T-helper 2 cell treated with Interferon-gamma antibody and Interleukin-4, amounts not matched to agents 100 ng/mL and 5 ng/mL, for 36 hours (primary cell): ENCODE measurements at regions not wholly inside any gene's neighbourhood (a gene's known extent, or its start where the extent isn't known, plus 50 kb on each side); places are given as distances from the start of the nearest gene placed in this dataset.

Experiments
- intact Hi-C: fragments of 100-400 bp; cut with micrococcal nuclease; formaldehyde crosslinking; loops from one replicate; pipeline ENCODE4 v1.15.1; 2023

DNA sequence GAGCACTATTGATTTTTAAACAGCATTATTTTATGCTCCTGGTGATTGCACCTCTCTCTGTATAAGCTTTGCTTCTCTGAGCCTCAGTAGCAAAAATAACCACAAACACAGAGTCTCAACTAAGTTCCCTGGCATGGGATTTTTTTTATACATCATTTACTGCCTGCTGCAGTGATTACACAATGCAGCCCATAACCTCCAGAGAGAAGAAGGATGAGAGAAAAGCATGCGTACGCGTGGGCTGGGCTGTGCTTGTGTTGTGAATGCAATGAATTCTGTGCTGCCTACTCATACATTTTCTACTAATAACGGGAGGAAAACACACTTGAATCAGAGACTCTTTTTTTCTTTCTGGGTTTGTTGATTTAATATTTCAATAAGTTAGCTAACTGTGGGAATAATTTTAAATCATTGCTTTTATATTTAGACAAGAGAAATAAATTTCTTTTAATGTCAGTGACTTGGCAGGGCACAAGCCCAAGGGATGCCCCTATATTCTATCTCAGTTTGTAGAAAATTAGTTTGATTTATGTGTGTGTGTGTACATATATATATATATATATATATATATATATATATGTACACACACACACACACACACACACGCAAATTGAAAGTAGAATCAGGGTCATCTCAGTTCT, 351.5 kb downstream of the MED10 start:
- intact Hi-C loops: no loop called here

DNA sequence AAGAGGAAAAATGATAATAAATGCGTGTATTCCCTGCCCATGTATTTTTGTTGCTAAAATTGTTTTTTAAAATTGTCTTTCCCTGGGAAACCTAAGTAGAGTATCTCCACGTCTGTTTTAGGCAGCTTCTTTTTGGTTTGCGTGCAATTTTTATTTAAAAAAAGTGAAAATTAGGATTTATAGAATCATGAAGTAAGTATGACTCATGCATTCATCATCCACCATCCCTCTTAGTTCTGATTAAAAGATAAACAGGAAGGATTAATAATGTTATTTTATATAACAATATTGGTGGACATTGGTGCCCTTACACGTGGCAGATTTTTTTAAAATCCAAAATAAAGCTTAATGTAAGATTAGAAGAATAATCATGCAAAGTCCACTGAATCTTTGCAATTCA, 358.7 kb downstream of the MED10 start:
- intact Hi-C loops: no loop called here

DNA sequence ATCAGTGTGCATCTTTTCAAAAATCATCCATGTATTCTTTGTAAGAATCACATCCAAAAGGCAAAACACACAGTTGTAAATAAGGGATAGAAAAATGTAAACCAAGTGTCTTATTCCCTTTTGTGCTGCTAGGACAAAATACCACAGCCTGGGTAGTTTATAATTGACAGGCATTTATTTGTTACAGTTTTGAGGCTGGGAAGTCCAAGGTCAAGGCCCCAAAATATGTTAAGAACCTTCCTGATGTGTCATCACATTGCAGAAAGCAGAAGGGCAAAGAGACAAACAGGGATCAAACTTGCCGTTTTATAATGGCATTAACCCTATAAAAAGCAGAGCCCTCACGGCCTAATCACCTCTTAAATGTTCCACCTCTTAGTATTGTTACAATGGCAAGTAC, 364.8 kb downstream of the MED10 start:
- intact Hi-C loops: no loop called here

DNA sequence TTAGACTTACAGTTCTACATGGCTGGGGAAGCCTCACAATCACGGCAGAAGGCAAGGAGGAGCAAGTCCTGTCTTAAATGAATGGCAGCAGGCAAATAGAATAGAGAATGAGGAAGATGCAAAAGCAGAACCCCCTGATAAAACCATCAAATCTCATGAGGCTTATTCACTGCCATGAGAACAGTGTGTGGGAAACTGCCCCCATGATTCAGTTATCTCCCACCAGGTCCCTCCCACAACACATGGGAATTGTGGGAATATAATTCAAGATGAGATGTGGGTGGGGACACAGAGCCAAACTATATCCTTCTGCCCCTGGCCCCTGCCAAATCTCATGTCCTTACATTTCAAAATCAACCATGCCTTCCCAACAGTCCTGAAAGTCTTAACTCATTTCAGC, 367.1 kb downstream of the MED10 start:
- intact Hi-C loops: no loop called here

DNA sequence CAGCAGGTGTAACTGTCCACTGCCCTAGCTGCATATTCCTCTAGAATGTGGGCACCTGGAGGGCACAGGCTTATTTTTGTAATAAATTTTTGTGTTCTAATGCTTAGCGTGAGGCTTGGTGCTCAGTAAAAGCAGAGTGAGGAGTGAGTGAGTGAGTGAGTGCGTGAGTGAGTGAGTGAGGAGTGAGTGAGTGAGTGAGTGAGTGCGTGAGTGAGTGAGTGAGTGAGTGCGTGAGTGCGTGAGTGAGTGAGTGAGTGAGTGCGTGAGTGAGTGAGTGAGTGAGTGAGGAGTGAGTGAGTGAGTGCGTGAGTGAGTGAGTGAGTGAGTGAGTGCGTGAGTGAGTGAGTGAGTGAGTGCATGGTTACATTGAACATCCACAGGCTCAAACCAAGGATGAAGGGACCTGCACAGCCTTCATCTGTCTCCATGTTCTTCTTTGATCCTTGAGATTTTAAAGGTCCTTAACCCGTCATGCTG, 371.5 kb downstream of the MED10 start:
- intact Hi-C loops: no loop called here

DNA sequence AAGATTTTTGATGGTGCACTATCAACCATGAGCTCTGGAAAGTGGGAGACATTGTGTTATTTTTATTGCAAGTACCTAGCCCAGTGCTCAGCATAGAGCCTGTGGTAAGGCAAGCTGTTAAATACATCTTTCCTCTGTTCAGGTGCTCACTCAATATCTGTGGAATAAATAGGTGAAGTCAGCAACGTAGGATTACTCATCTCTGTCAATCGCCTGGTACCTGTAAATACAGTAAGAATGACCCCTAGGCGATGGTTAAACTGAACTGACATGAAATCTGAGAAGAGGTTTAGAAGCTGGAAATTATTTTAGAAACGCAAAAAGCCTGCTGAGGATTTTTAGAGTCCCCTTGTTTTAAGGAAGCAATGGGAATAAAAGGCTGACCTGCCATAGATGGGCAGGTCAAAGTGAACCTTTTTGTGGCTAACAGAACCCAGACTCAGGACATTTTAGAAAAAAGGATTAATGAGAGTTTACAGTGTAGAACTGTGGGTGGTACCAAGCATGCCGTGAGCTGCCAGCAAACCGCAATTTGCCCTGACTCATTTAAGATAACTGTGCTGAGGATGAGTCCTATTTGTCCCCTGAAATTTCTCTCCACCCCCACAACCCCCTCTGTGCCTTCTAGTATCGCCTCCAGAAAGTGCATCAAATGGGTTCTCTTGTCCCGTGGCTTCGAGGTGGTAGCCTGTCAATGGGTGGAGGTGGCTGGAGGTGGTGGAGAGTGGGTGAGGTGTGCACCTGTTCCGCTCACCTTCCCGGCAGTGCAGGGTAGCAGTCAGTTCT, 375.1 kb downstream of the MED10 start:
- intact Hi-C loops: no loop called here

DNA sequence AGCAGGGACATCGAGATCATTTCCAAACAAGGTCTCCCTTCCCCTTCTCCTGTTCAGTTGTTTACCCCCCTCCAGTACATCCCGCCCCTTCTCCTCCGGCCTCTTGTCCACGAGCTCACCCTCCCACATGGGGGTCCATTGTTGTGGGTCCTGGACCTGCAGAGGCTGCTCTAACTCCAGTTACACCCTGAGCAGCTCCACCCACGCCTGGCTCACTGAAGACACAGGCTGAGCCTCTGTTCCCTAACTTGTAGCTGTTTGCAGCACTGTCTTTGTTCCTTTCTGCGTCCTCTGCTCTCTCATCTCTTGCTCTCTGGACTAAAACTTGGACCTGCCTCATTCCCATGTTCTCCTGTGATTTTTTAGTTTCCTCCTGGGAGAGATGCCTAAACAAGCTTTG, 377.5 kb downstream of the MED10 start:
- intact Hi-C loops: no loop called here

DNA sequence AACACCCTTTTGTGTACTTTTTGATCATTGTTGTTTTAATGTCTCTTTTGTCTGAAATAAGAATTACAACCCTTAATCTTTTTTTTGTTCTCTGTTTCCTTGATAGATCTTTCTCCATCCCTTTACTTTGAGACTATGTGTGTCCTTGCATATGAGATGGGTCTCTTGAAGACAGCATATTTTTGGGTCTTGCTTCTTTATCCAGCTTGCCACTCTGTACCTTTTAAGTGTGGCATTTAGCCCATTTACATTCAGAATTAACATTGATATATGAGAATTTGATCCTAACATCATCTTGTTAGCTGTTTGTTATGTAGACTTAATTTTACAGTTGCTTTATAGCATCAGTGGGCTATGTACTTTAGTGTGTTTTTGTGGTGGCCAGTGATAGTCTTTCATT, 382.5 kb downstream of the MED10 start:
- intact Hi-C loops: no loop called here

DNA sequence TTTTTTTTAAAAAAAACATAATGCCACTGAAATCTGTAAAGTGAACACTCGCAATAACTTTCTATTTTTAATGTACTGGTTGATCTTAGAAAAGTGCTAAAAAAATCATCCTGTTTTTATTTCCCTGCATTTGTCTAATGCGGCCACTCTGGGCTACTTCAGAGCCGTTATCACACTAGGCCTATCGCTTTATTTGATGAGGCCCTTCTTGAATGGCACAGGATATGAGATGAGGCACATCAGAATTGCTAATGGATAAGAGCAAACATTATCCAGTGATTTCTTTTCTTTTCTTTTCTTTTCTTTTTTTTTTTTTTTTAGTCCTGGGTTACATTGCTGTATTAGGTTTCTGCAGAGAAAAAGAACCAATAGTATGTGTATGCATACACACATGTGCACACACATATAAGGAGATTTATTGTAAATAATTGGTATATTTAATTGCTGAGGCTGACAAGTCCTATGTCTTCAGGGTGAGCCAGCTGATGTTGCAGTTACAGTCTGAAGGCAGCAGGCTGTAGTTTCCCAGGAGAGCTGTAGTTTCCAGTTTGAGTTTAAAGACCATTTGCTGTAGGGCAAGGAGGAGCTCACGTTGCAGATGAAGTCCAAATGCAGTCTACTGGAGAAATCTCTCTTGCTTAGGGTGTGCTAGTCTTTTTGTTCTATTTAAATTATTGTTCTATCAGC, 391.7 kb downstream of the MED10 start:
- intact Hi-C loops: no loop called here

DNA sequence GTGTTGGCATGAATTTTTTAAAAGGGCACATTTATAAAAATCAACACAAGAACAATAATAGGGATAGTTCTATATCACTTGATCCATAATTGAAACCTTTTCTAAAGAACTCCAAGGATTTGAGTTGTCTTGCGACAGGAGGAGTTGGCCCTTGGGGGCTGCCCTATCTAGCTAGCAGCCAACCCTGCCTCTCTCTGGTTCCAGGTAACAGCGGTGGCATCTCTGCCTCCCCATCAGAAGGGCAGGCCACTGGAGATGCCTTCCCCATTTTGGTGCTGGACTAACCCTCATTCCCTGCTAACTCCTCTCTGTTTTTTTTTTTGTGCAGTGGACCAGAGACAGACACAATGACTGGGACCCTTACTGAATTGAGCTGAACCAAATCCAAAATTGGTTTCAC, 393.0 kb downstream of the MED10 start:
- intact Hi-C loops: no loop called here

DNA sequence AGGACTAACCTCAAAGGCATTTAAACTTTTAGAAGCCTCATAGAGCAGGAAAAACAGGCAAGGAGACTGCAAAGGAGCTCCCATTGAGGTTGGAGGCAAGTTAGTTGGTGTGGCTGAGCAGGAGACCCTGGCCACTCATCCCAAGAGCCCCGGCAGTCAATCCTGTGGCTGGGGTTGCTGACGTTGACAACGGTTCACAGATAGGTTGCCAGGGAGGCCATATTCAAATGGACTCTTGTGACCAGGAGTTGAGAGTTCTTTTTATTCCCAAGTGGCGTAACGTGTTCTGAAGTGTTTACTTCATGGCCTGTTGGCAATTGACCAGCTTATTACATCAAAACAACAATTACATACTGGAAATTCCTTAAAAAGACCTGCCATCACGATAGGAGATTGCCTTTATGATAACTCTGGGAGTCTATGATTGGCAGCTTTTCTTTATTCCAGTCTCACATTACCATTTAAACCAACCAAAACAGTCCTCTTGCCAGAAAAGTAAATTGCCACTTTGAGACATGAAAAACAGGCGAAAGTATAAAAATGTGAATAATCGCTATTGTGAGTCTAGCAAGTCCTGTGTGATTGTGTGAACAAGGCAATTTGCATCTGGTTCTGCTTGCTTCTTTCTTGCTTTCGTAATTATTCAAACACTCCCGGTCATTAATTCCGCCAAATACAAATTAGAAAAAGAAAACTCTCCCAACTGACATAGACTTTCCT, 394.9 kb downstream of the MED10 start:
- intact Hi-C loops: no loop called here

DNA sequence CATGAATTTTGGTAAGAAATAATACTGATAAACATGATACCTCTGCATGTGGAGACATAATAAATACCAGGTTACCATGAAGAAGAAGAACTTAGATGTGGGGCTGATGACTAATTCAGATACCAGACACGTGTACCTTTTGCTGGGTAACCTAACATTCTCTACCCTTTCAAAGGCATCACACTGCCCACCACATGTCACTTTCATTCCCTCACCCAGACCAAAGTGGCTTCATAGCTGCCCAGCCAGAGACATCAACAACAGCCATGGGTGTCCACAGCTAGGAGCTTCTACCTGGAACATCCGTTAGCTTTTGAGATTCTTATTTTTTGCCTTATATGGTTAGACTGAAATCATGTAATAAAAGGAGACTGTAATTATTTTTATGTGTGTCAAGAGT, 396.8 kb downstream of the MED10 start:
- intact Hi-C loops: no loop called here

DNA sequence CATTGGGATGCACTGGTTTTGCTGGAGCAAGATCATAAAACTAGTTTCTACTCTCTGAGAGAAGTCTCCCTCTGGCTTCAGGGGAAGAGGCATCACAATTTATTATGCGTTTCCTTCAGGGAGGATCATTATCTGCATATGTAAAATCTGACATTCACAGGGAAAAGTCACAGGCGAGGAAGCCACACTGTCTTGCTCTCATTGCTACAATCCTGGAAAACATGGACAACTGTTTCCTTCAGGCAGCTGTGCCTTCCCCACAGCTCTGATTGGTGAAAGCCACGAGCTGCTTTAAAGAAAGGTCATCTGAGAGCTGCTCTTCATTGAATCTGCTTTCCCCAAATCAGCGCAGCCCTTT, 397.8 kb downstream of the MED10 start:
- intact Hi-C loops: no loop called here

DNA sequence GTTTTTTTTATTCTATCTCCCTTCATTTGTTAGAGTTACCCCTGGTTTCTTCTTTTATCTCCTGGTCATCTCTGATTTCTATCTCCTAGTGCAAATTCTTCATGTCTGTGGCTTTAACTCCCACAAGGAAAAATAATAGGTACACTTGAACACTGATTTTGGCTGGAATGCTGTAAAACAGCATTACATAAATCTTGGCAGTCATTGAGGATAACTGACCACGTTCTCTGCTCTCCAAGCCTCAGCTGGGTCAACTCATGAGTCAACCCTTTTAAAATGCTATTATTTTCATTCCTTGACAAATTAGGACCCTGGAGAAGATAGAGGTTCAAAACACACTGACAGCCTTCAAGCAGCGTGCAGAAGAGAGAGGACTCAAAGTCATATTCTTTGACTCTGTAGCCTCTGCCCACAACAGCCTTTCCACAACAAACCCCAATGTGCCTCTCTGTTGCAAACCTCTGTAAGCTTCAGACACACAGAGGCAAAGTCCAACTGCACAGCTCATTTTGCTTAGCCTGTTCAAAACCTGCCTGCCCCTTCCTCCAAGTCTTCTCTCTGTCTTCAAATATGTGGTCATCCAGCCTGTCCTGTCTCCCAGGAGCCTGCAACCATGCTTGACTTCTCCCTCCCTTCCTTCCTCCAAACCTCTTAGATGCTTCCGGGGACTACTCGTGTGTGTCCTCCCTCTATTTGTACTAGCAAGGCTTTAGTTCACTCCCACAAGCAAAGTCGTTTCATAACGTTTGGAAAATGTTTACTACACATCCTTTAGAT, 398.4 kb downstream of the MED10 start:
- intact Hi-C loops: no loop called here

DNA sequence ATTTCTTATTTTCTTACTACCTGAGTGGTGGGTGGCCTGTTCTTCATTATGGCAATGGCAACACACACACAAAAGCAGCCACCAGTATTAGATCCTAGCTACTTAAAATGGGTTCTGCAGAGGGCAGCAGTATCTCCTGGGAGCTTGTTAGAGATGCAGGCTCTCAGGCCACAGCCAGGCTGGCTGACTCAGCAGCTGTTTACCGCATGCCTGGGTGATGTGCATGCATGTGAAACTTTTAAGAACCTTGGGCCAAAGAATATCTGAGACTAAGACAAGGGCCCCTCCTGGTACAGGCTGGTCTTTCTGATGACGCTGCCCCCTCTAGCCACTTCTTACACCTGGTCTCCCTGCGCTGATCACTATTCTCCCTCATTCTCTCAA, 399.0 kb downstream of the MED10 start:
- intact Hi-C loops: no loop called here

DNA sequence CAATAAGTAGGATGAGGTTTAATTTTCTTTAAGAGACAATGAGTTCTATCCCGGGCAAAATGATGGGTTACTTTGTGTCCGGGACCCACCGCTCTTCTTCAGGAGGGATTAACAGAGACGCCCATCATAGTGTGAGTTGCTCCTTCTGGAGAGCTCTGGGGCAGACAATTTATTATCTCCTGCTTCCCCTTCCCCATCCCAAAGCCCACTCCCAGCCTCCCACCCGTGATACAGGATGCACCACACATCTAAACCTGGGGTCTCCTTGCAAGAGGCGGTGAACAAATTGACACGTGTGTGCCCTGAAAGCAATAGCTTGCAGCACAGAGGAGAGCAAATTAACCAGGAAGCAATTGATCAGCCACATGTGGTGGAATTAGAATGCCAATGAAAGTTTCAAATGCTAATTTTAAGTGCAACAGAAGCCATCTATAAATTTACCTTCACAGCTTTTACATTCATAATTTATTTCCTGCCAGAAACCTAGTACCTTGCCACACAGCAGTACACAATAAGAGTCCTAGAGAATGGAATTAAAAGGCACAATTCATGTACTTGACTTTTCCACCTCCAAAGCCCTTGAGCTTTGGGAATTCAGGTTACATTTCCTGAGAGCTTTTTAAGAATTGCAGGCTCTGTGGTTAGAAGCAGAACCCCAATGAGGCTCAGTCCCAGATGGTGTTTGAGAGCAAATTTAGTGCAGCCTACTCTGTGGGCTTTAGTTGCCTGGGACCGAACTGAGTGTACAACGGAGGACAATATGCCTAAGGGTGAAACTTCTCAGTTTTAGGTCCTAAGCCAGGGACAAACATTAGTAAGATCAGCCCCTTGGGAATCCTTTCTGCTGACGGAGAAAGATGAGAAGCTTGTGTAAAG, 399.6 kb downstream of the MED10 start:
- intact Hi-C loops: no loop called here

DNA sequence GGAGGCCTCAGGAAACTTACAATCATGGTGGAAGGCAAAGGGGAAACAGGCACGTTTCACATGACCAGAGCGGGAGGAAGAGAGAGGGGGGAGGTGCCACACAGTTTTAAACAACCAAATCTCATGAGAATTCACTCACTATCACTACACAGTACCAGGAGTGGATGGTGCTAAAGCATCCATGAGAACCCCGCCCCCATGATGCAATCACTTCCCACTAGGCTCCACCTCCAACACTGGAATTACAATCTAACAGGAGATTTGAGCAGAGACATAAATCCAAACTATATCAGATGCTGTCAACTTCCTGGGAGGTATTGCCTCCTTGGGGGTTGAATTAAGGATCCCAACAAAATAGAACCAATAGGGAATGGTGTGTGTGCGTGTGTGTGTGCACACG, 407.1 kb downstream of the MED10 start:
- intact Hi-C loops: no loop called here

DNA sequence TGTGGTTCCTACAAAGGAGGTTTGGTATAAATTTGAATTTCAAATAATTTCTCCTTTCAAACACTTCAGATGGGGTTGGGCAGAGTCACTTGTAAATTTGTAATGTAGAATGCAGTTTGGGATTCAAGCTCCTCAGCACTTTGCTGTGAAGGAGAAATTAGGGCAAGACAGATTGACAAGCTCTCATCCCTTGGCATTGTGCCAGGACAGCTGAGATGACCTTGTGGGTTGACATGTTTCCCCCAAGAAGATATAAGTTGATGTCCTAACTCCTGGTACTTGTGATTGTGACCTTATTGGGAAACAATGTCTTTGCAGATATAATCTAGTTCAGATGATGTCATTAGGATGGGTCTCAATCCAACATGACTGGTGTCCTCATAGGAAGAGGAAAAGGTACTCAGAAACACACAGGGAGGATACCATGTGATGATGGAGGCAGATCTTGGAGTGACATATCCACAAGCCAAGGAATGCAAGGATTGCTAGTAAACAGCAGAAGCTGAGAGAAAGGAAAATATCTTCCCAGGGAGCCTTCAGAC, 408.3 kb downstream of the MED10 start:
- intact Hi-C loops: no loop called here

DNA sequence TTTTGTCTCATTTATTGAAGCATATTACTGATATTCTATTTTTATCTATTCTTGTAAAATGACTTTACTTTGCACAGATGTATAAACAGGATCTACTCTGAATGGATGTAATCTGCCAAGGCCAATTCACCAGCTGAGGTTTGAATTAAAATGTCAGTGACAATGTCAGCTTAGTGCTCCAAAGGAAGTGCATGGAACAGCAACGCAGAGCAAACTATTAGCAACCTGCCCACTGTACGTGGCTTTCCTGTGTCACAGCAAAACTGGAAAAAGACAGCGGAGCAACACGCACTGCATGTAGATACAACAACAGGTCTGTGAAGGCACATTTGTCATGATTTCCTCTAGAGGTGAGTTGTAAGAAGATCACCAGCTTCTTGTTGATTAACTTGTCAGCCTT, 409.4 kb downstream of the MED10 start:
- intact Hi-C loops: no loop called here

DNA sequence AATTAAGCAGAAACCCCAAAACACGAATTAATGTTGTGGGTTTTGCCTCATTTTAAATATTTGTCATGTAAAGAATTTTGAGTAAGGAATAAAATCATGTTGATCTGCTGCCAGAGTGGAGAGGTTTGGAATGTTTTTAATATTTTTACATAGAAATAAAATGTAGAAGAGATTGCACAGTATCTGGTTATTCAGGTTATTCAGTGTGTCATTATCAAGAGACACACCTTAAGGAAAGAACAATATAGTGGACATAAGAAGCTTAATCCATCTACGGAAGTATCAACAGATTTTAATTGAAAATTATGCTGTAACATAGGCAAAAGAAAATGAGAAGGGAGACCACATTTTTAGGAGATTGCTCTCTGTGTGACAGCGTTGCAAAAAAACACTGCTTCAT, 410.4 kb downstream of the MED10 start:
- intact Hi-C loops: no loop called here
